Neuron (in vitro differentiated cells): ENCODE measurements at regions not wholly inside any gene's neighbourhood (a gene's known extent, or its start where the extent isn't known, plus 50 kb on each side); places are given as distances from the start of the nearest gene placed in this dataset.
"Not testable (repeated sequence)": the region's sequence is repeated elsewhere in the genome, so short reads cannot be mapped to it uniquely, and the experiment has no call there.

ENCODE experiments used
- H2AFZ ChIP-seq: one replicate; pipeline ENCODE4 v1.6.1; 2013; ENCODE audit warnings: low read depth, mild to moderate bottlenecking, inconsistent platforms, low read length, moderate library complexity
- H3K27me3 ChIP-seq: one replicate; pipeline ENCODE4 v1.6.1; 2013; ENCODE audit warnings: low read length; ENCODE audit not compliant: insufficient read depth
- H3K36me3 ChIP-seq: one replicate; pipeline ENCODE4 v1.6.1; 2013; ENCODE audit warnings: low read length; ENCODE audit not compliant: insufficient read depth
- H3K4me1 ChIP-seq: one replicate; pipeline ENCODE4 v1.6.1; 2013; ENCODE audit warnings: low read length; ENCODE audit not compliant: insufficient read depth
- H3K4me3 ChIP-seq: 2 replicates; pipeline ENCODE4 v1.5.1; 2013; ENCODE audit warnings: mild to moderate bottlenecking, low read length, moderate library complexity
- H3K9me3 ChIP-seq: one replicate; pipeline ENCODE4 v1.6.1; 2013; ENCODE audit warnings: low read length

DNA sequence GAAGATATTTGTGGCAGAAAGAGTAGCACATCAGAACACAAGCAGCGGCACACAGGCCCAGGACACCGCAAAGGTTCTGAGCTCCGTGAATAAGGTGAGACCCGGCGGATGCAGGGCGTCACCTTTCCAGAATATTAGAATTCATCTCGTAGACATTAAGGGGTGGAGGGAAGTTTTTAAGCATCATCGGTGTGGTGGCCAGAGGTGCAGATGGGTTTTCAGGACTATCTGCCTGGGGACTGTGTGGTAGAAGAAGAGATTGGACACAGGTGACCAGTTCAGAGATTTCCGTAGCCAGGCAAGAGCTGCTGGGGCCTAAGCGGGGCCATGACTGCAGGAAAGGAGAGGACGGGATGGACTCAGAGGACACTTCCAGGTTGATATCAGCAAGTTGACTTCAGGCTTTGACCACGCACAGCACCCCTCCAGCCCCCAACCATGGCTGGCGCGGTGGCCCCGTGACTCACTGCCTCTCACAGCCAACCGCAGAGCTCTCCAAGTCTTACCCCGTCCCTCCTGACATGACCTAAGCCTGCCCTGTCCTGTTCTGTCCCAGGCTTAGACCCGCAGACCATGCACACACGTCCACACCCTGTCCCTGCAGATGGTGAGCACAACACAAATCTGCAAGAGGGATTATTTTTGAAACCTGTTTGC lies 97.2 kb downstream of the OAT start:
- H2AFZ ChIP-seq: no peak overlapping the region
- no peaks in the 10 kb centered on the region for H3K9me3 ChIP-seq
- no peak overlapping the region for H3K4me3 ChIP-seq
- no peaks in the 10 kb centered on the region for H3K36me3 ChIP-seq
- H3K27me3 ChIP-seq: no peaks in the 10 kb centered on the region
- H3K4me1 ChIP-seq: no peaks in the 10 kb centered on the region

GRCh38 chr10:124320778-124321432 lies 97.8 kb downstream of the OAT start:
- Histone ChIP-seq H3K9me3 (no peaks in the 10 kb centered on the region), H3K27me3 (no peaks in the 10 kb centered on the region), H3K4me3 (no peak overlapping the region), H3K4me1 (no peaks in the 10 kb centered on the region), H2AFZ (no peak overlapping the region), H3K36me3 (no peaks in the 10 kb centered on the region)

GRCh38 chr10:124319926-124320391 lies 98.8 kb downstream of the OAT start:
- Histone ChIP-seq H3K4me1 (no peaks in the 10 kb centered on the region), H2AFZ (no peak overlapping the region), H3K36me3 (no peaks in the 10 kb centered on the region), H3K27me3 (no peaks in the 10 kb centered on the region), H3K4me3 (no peak overlapping the region), H3K9me3 (no peaks in the 10 kb centered on the region)

- H3K9me3 ChIP-seq, H3K27me3 ChIP-seq, H2AFZ ChIP-seq, H3K4me3 ChIP-seq, H3K36me3 ChIP-seq, H3K4me1 ChIP-seq: not testable (repeated sequence)
Observed at GRCh38 chr10:124319520-124319919, 99.2 kb downstream of the OAT start.

GRCh38 chr10:124318811-124319210 lies 99.9 kb downstream of the OAT start:
- Histone ChIP-seq H3K9me3 (no peaks in the 10 kb centered on the region), H3K36me3 (no peaks in the 10 kb centered on the region), H3K27me3 (no peaks in the 10 kb centered on the region), H2AFZ (no peak overlapping the region), H3K4me1 (no peaks in the 10 kb centered on the region), H3K4me3 (no peak overlapping the region)

DNA sequence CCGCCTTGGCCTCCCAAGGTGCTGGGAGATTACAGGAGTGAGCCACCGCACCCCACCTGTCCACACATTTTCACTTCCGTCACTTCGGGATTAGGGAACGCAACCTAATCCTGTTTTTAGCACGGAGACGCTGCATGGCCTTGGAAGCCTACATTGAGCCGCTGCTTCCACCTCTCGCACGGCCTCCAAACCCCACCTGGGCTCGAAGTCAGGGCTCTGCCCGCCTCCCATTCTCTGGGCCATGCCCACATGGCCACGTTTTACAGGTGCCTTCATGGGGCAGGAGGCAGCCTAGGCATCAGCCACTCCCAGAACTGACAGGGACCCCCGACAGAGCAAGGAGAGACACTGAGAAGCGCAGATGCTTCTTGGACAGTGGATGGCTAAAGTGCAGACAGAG lies 100.6 kb downstream of the OAT start:
- no peak overlapping the region for H3K4me3 ChIP-seq
- no peaks in the 10 kb centered on the region for H3K4me1 ChIP-seq
- H3K27me3 ChIP-seq: no peaks in the 10 kb centered on the region
- H3K36me3 ChIP-seq: no peaks in the 10 kb centered on the region
- no peak overlapping the region for H2AFZ ChIP-seq
- H3K9me3 ChIP-seq: no peaks in the 10 kb centered on the region

GRCh38 chr10:124316326-124316725 lies 102.4 kb downstream of the OAT start:
- Histone ChIP-seq H3K27me3 (no peaks in the 10 kb centered on the region), H3K9me3 (no peaks in the 10 kb centered on the region), H3K4me1 (no peaks in the 10 kb centered on the region), H2AFZ (no peak overlapping the region), H3K4me3 (no peak overlapping the region), H3K36me3 (no peaks in the 10 kb centered on the region)

DNA sequence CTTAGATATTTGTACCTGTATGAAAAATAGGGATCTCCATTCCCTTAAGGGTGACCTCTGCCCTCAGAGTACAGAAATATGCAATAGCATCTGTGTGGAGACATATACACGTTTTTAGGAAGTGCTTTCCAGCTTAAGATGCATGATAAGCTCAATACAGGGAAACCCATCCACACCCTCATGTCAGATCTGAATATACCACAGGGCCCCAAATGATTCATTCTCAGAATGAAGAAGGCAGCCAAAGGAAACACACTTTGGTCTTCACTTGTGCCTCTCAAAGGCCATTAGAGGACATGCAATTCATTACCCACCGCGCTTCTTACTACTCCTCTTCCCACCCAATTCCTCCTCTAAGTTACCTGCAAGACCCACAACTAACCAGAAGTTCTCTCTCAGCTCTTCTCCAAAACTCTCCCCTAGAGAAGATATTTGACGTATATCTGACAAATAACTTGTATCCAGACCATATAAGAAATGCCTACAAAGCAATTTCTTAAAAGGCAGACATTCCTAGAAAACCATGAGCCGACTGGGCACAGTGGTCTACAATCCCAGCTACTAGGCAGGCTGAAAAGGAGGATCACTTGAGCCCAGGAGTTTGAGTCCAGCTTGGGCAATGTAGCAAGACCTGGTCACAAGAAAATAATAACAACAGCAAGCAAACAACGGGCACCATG lies 103.0 kb downstream of the OAT start:
- H3K4me1 ChIP-seq: no peaks in the 10 kb centered on the region
- no peak overlapping the region for H3K4me3 ChIP-seq
- H3K27me3 ChIP-seq: no peaks in the 10 kb centered on the region
- H2AFZ ChIP-seq: no peak overlapping the region
- no peaks in the 10 kb centered on the region for H3K36me3 ChIP-seq
- no peaks in the 10 kb centered on the region for H3K9me3 ChIP-seq

DNA sequence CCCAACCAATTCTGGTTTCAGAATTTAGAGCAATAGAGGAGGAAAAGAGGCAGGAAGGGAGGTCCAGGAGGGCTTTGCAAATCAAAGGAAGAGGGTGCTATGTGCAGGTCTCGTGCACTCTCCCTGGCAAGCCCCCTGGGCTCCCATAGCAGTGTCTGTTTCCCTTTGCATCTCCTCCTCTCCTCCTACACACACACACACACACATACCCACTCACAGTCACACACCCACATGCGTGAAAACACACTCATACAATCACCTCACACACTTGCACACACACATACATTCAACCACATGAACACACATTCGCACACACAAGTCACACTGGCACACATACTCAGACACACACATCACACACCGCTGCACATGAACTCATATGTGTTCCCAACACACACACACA lies 105.3 kb downstream of the OAT start:
- Histone ChIP-seq H3K36me3 (no peaks in the 10 kb centered on the region), H3K27me3 (no peaks in the 10 kb centered on the region)

GRCh38 chr10:124308811-124309210 lies 109.9 kb downstream of the OAT start:
- H3K27me3 ChIP-seq: no peaks in the 10 kb centered on the region
- H2AFZ ChIP-seq: no peak overlapping the region
- H3K4me3 ChIP-seq: no peak overlapping the region
- H3K36me3 ChIP-seq: no peaks in the 10 kb centered on the region
- no peaks in the 10 kb centered on the region for H3K4me1 ChIP-seq
- no peaks in the 10 kb centered on the region for H3K9me3 ChIP-seq

More for the DNA sequence above, 105.3 kb downstream of the OAT start:
- Histone ChIP-seq H2AFZ (no peak overlapping the region), H3K9me3 (no peaks in the 10 kb centered on the region), H3K4me3 (no peak overlapping the region), H3K4me1 (no peaks in the 10 kb centered on the region)

- Histone ChIP-seq H3K4me3 (no peak overlapping the region), H3K27me3 (no peaks in the 10 kb centered on the region), H3K36me3 (no peaks in the 10 kb centered on the region)
Observed at GRCh38 chr10:124308056-124308645, 110.6 kb downstream of the OAT start.

DNA sequence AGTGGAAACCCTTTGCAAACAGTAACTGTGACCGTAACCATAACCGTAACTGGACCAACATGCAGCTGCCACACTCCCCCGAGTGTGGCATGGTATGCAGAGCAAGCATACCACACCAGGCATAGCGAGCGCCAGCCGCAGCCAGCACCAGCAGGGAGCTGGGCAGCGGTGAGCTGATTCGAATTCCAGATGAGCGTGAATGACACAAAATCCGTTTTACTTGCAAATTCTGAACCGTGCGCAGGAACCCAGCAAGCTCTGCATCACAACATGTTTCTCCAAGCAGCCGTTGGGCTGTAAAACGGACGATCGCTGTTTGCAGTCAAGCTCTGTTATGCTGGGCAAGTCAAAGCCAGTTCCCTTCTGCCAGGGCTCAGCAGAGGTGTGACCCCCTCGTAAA lies 111.1 kb downstream of the OAT start:
- no peak overlapping the region for H3K4me3 ChIP-seq
- no peaks in the 10 kb centered on the region for H3K9me3 ChIP-seq

More at GRCh38 chr10:124308056-124308645, 110.6 kb downstream of the OAT start:
- no peaks in the 10 kb centered on the region for H3K4me1 ChIP-seq
- no peaks in the 10 kb centered on the region for H3K9me3 ChIP-seq
- H2AFZ ChIP-seq: no peak overlapping the region

DNA sequence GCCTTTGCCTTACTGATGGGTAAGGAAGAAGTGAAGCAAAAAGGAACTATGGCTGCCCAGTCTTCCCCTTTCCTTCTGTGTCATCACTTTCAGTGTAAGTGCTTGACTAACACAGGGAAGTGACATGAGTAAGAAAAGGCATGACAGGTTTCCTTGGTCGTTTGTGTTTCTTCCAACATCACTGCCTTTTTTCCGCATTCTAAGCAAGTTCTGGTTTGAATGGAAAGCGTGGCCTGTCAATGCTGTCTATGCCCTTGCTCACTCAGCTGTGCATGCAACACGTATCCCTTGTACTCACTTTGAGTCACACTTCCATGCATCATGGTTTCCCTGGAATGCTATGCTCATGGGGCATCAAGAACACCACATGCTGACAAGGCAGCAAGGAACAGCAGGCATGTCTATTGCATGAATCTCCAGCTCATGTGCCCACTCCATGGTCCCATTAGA lies 111.8 kb downstream of the OAT start:
- no peak overlapping the region for H3K4me3 ChIP-seq
- no peaks in the 10 kb centered on the region for H3K27me3 ChIP-seq
- no peak overlapping the region for H2AFZ ChIP-seq
- no peaks in the 10 kb centered on the region for H3K36me3 ChIP-seq
- H3K9me3 ChIP-seq: no peaks in the 10 kb centered on the region
- H3K4me1 ChIP-seq: no peaks in the 10 kb centered on the region

More for the DNA sequence above, 111.1 kb downstream of the OAT start:
- Histone ChIP-seq H3K4me1 (no peaks in the 10 kb centered on the region), H2AFZ (no peak overlapping the region), H3K27me3 (no peaks in the 10 kb centered on the region), H3K36me3 (no peaks in the 10 kb centered on the region)
